IMR-90 (cell line): ENCODE measurements at regions not wholly inside any gene's neighbourhood (a gene's known extent, or its start where the extent isn't known, plus 50 kb on each side); places are given as distances from the start of the nearest gene placed in this dataset.

Experiments
- ATAC-seq: fragments of 200-7000 bp; cut with Tn5 transposase; 2 replicates; pipeline ENCODE4 v1.9.1; 2020; ENCODE audit warnings: low read depth, mild to moderate bottlenecking, moderate library complexity
- BruUV-seq: library from RNA; stranded (reverse); fragments of 400-500 nt; replicated peaks from 2 replicates; lab custom pipeline; 2021; lab: Mats Ljungman, UMichigan
- CTCF ChIA-PET: fragments of 300-600 bp; formaldehyde crosslinking; extraction: SDS; loops from one replicate; lab custom pipeline; 2021; ENCODE audit warnings: antibody characterized with exemption; lab: Yijun Ruan, JAX
- POLR2A ChIA-PET: fragments of 300-600 bp; sonication (Branson Sonifier 250); formaldehyde crosslinking; loops from one replicate; lab custom pipeline; 2022; ENCODE audit warnings: antibody characterized with exemption; ENCODE audit not compliant: unreplicated experiment; lab: Charles Lee
- DNase-seq: peaks from one replicate; pipeline ENCODE4 v3.0.0; 2013
- H2AFZ ChIP-seq: replicated peaks from 2 replicates; pipeline ENCODE3; 2013; ENCODE audit warnings: low read length, mild to moderate bottlenecking; ENCODE audit not compliant: poor library complexity
- H2AK5ac ChIP-seq: 2 replicates; pipeline ENCODE4 v1.6.1; 2013; ENCODE audit warnings: low read depth, low read length, inconsistent platforms
- H2AK9ac ChIP-seq: replicated peaks from 2 replicates; pipeline ENCODE3; 2013; ENCODE audit warnings: mild to moderate bottlenecking, low read depth, low read length, moderate library complexity; ENCODE audit not compliant: poor library complexity
- H2BK120ac ChIP-seq: 2 replicates; pipeline ENCODE4 v1.6.1; 2013; ENCODE audit warnings: low read depth, low read length, inconsistent platforms
- H2BK15ac ChIP-seq: 3 replicates; pipeline ENCODE4 v1.6.1; 2013; ENCODE audit warnings: low read depth, low read length, inconsistent platforms
- H2BK20ac ChIP-seq: 2 replicates; pipeline ENCODE4 v1.6.1; 2013; ENCODE audit warnings: low read depth, mild to moderate bottlenecking, inconsistent platforms, low read length, moderate library complexity
- H2BK5ac ChIP-seq: 2 replicates; pipeline ENCODE4 v1.6.1; 2013; ENCODE audit warnings: mild to moderate bottlenecking, low read depth, low read length, inconsistent platforms; ENCODE audit not compliant: poor library complexity, severe bottlenecking
- H3K14ac ChIP-seq: replicated peaks from 2 replicates; pipeline ENCODE4 v1.6.1; 2013; ENCODE audit warnings: low read depth, low read length, inconsistent platforms
- H3K18ac ChIP-seq: 2 replicates; pipeline ENCODE4 v1.6.1; 2013; ENCODE audit warnings: low read depth, low read length, control low read depth
- H3K23ac ChIP-seq: 2 replicates; pipeline ENCODE4 v1.6.1; 2013; ENCODE audit warnings: low read depth, low read length, inconsistent platforms
- H3K27ac ChIP-seq: 2 replicates; pipeline ENCODE4 v1.5.1; 2013; ENCODE audit warnings: mild to moderate bottlenecking, control low read depth, low read length; ENCODE audit not compliant: insufficient read depth
- H3K27me3 ChIP-seq: 2 replicates; pipeline ENCODE4 v1.6.1; 2013; ENCODE audit warnings: low read length; ENCODE audit not compliant: control insufficient read depth, insufficient read depth
- H3K36me3 ChIP-seq: 2 replicates; pipeline ENCODE4 v1.6.1; 2013; ENCODE audit warnings: low read length, mixed read lengths; ENCODE audit not compliant: control insufficient read depth, insufficient read depth
- H3K4ac ChIP-seq: 2 replicates; pipeline ENCODE4 v1.6.1; 2013; ENCODE audit warnings: low read depth, low read length, inconsistent platforms
- H3K4me1 ChIP-seq: 2 replicates; pipeline ENCODE4 v1.6.1; 2013; ENCODE audit warnings: low read length, mixed read lengths; ENCODE audit not compliant: control insufficient read depth, insufficient read depth
- H3K4me2 ChIP-seq: 2 replicates; pipeline ENCODE4 v1.6.1; 2013; ENCODE audit warnings: low read depth, mild to moderate bottlenecking, control low read depth, low read length, moderate library complexity
- H3K4me3 ChIP-seq: 2 replicates; pipeline ENCODE4 v1.5.1; 2013; ENCODE audit warnings: low read depth, mild to moderate bottlenecking, control low read depth, low read length, moderate library complexity; ENCODE audit not compliant: insufficient read depth
- H3K56ac ChIP-seq: 2 replicates; pipeline ENCODE4 v1.6.1; 2013; ENCODE audit warnings: low read length, inconsistent platforms; ENCODE audit not compliant: insufficient read depth; ENCODE audit errors: extremely low read depth
- H3K79me1 ChIP-seq, 2 experiments: 2 replicates each; pipeline ENCODE4 v1.6.1; 2013; ENCODE audit warnings: low read length in 2 of 2, inconsistent platforms in 1 of 2, low read depth in 1 of 2
- H3K9ac ChIP-seq: 2 replicates; pipeline ENCODE4 v1.6.1; 2013; ENCODE audit warnings: low read depth, low read length, control low read depth
- H3K9me1 ChIP-seq: 2 replicates; pipeline ENCODE4 v1.6.1; 2013; ENCODE audit warnings: low read length, inconsistent platforms; ENCODE audit not compliant: insufficient read depth
- H3K9me3 ChIP-seq: 2 replicates; pipeline ENCODE4 v1.6.1; 2013; ENCODE audit warnings: low read length; ENCODE audit not compliant: control insufficient read depth, insufficient read depth
- H4K20me1 ChIP-seq: 2 replicates; pipeline ENCODE4 v1.6.1; 2013; ENCODE audit warnings: low read length, inconsistent platforms; ENCODE audit not compliant: insufficient read depth
- H4K5ac ChIP-seq: 2 replicates; pipeline ENCODE4 v1.6.1; 2013; ENCODE audit warnings: mild to moderate bottlenecking, low read depth, low read length, control low read depth
- H4K8ac ChIP-seq, 2 experiments: 2 replicates each; pipeline ENCODE4 v1.6.1; 2013; ENCODE audit warnings: low read depth in 2 of 2, low read length in 2 of 2, control low read depth in 1 of 2, inconsistent platforms in 1 of 2
- H4K91ac ChIP-seq: 2 replicates; pipeline ENCODE4 v1.6.1; 2013; ENCODE audit warnings: low read depth, low read length, inconsistent platforms; ENCODE audit not compliant: insufficient read depth
- BHLHE40 ChIP-seq: fragments of 150-350 bp; IDR thresholded peaks from 2 replicates; pipeline ENCODE4 v1.6.1; 2016; ENCODE audit warnings: mild to moderate bottlenecking, low read depth, low read length
- CEBPB ChIP-seq: IDR thresholded peaks from 2 replicates; pipeline ENCODE4 v1.6.1; 2012; ENCODE audit warnings: low read depth, low read length, improper control_type of control experiment
- CHD1 ChIP-seq: IDR thresholded peaks from 2 replicates; pipeline ENCODE4 v1.6.1; 2012; ENCODE audit warnings: low read depth, low read length, improper control_type of control experiment
- ELK1 ChIP-seq: fragments of 150-350 bp; IDR thresholded peaks from 2 replicates; pipeline ENCODE4 v1.6.1; 2016; ENCODE audit warnings: low read depth, mild to moderate bottlenecking, low read length, moderate library complexity, borderline replicate concordance
- MAZ ChIP-seq: IDR thresholded peaks from 2 replicates; pipeline ENCODE4 v1.6.1; 2012; ENCODE audit warnings: low read depth, mild to moderate bottlenecking, low read length, improper control_type of control experiment, moderate library complexity, borderline replicate concordance
- NFE2L2 ChIP-seq: fragments of 150-350 bp; IDR thresholded peaks from 2 replicates; pipeline ENCODE4 v1.6.1; 2016; ENCODE audit warnings: low read depth, mild to moderate bottlenecking, low read length
- POLR2A ChIP-seq: IDR thresholded peaks from 2 replicates; pipeline ENCODE4 v1.6.1; 2012; ENCODE audit warnings: mild to moderate bottlenecking, low read depth, low read length
- RAD21 ChIP-seq: IDR thresholded peaks from 2 replicates; pipeline ENCODE4 v1.6.1; 2012; ENCODE audit warnings: low read length, improper control_type of control experiment
- RCOR1 ChIP-seq: IDR thresholded peaks from 2 replicates; pipeline ENCODE4 v1.6.1; 2012; ENCODE audit warnings: mild to moderate bottlenecking, low read length, improper control_type of control experiment; ENCODE audit not compliant: insufficient replicate concordance
- RFX5 ChIP-seq: IDR thresholded peaks from 2 replicates; pipeline ENCODE4 v1.8.0; 2012; ENCODE audit warnings: low read depth, mild to moderate bottlenecking, low read length, moderate library complexity
- SMC3 ChIP-seq: fragments of 150-350 bp; IDR thresholded peaks from 2 replicates; pipeline ENCODE4 v1.6.1; 2016; ENCODE audit warnings: low read depth, mild to moderate bottlenecking, antibody characterized with exemption, low read length, moderate library complexity
- USF2 ChIP-seq: fragments of 150-350 bp; IDR thresholded peaks from 2 replicates; pipeline ENCODE4 v1.6.1; 2017; ENCODE audit warnings: mild to moderate bottlenecking, antibody characterized with exemption, low read length, low read depth
- WGBS, 2 experiments: methylation state at CpG; one replicate each; pipeline versions ENCODE4 v1.1.5 to v1.1.7; 2013; ENCODE audit warnings: missing lambda C conversion rate in 2 of 2; ENCODE audit not compliant: insufficient read length in 1 of 2; ENCODE audit errors: extremely low coverage in 2 of 2; 5-methylcytosine and 5-hydroxymethylcytosine counted together
- dilution Hi-C: fragments of 300-500 bp; cut with HindIII; formaldehyde crosslinking; loops from one replicate; pipeline ENCODE4 v1.14.3; 2018; ENCODE audit warnings: low sequenced_read_pairs; ENCODE audit not compliant: unreplicated experiment
- in situ Hi-C: fragments of 300-500 bp; cut with MboI; formaldehyde crosslinking; loops from 3 replicates; pipeline ENCODE4 v1.14.3; 2019; ENCODE audit warnings: low sequenced_read_pairs, inconsistent platforms, mixed read lengths
- intact Hi-C: fragments of 100-400 bp; cut with micrococcal nuclease; formaldehyde crosslinking; loops from 2 replicates; pipeline ENCODE4 v1.10.0; 2022

- peak overlapping the region; percentile 57; the same call in 1 of the 2 replicates for H3K18ac ChIP-seq
- peak overlapping the region; percentile 73; the same call in 1 of the 2 replicates for H2AK5ac ChIP-seq
- peak overlapping the region; percentile 67; the same call in 2 of the 3 replicates for H2BK15ac ChIP-seq
- H3K9me1 ChIP-seq: no peaks in the 10 kb centered on the region
- DNase-seq (no peak), ATAC-seq (0 out of 2 replicates have a peak, but pooled peaks have one; percentile 31)
- ChIA-PET CTCF (interaction anchor here (0.5 to 0.7 kb wide), 2 partner anchors 31 to 52 kb away, joined by 3 to 4 read pairs; no protein-coding TSS in a partner anchor), POLR2A (no interaction called here)
- no peak overlapping the region for H3K4me2 ChIP-seq
- H2BK120ac ChIP-seq: peak overlapping the region; percentile 76
- no peak overlapping the region for H3K27ac ChIP-seq
- H4K20me1 ChIP-seq: no peaks in the 10 kb centered on the region
- H3K23ac ChIP-seq: peak overlapping the region; percentile 91
- no peaks in the 10 kb centered on the region for H3K36me3 ChIP-seq
- in situ Hi-C loops: no loop called here
- H3K27me3 ChIP-seq: no peaks in the 10 kb centered on the region
- BruUV-seq: no TSS peak
- H2AFZ ChIP-seq: no peak overlapping the region
- TF ChIP-seq MAZ (no peak), RCOR1 (no peak), USF2 (no peak), ELK1 (no peak), POLR2A (no peak), RFX5 (no peak), RAD21 (no peak), CEBPB (no peak), BHLHE40 (no peak), NFE2L2 (no peak), SMC3 (no peak), CHD1 (no peak)
- no CpG with 5 or more reads among the region's 4 CpGs for WGBS, 2 experiments
- peak overlapping the region; percentile 71 for H4K91ac ChIP-seq
- H4K5ac ChIP-seq: 0 out of 2 replicates have a peak overlapping the region, but pooled peaks have one; percentile 28
- H2BK5ac ChIP-seq: no peak overlapping the region
- H3K56ac ChIP-seq: no peak overlapping the region
- H3K4ac ChIP-seq: peak overlapping the region; percentile 84
- peaks cover 2% of the 10 kb centered on the region; the same call in 1 of the 2 replicates for H3K4me1 ChIP-seq
- intact Hi-C loops: no loop called here
- no peaks in the 10 kb centered on the region for H3K79me1 ChIP-seq
- H2AK9ac ChIP-seq: no peak overlapping the region
- H3K9me3 ChIP-seq: no peaks in the 10 kb centered on the region; the same call in 1 of the 2 replicates
- dilution Hi-C loops: no loop called here
- H3K14ac ChIP-seq: peak overlapping the region; percentile 83; the same call in 1 of the 2 replicates
- H2BK20ac ChIP-seq: peak overlapping the region; percentile 96
- H3K4me3 ChIP-seq: no peak overlapping the region
- H3K9ac ChIP-seq: no peak overlapping the region
- peak overlapping the region; percentile 2 to 53; a peak in 2 of 4 replicates for H4K8ac ChIP-seq
These were observed 55.9 kb upstream of the ANKRD55 start for GRCh38 chr5:56288873-56289601.
